ENCODE measurements at regions not wholly inside any gene's neighbourhood (a gene's known extent, or its start where the extent isn't known, plus 50 kb on each side); places are given as distances from the start of the nearest gene placed in this dataset.
A peak's percentile ranks its signal among the peaks of the same experiment; 100 is the strongest.

DNA sequence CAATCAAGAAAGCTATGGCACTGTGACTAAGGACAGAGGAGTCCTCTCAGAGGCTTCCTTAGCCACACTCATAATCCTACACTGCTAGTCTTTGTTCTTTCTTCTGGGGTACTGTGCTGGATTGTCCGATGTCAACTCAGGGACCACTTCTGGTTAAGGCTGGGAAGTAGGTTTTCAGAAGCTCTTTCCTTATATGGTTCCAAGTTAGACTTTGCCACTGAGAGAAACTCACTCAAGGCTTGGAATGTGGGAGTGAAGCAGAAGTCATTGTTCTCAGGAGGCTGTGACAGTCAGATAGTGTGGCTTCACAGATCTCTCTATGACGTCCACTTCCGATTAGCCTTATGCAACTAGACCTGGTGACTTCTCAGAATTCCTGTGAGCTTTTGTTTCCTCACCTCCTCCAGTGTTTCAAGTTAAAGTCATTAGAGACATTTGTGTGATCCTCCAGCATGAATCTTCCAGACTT lies 317.3 kb upstream of the F9 start:
- Histone ChIP-seq H2BK5ac (ENCODE audit: low read depth, low read length) (no peak overlapping the region), H4K8ac (ENCODE audit: extremely low read depth, insufficient read depth, low read length) (no peak overlapping the region), H2BK20ac (ENCODE audit: low read length) (no peak overlapping the region), H3K4me2 (ENCODE audit: insufficient read depth in 1 of 2, low read depth in 2 of 2, low read length in 2 of 2) (no peak overlapping the region), H3K9me3 (ENCODE audit: insufficient read depth in 2 of 2, low read depth in 1 of 2, low read length in 1 of 2) (no peaks in the 10 kb centered on the region), H3K9ac (replicated peaks in 1 of 4; ENCODE audit: extremely low read depth in 1 of 4, low read depth in 3 of 4, low read length in 3 of 4) (no peak overlapping the region), H4K20me1 (replicated peaks in 1 of 2; ENCODE audit: control insufficient read depth in 1 of 2, insufficient read depth in 2 of 2, low read length in 2 of 2) (no peaks in the 10 kb centered on the region), H3K27ac (ENCODE audit: low read depth, low read length) (no peak overlapping the region), H3K4me1 (replicated peaks in 1 of 4; ENCODE audit: control insufficient read depth in 3 of 4, insufficient read depth in 4 of 4, low read length in 3 of 4) (peaks cover 0 to 4% (median 2%) of the 10 kb centered on the region in 4 experiments; a peak in 4 of 7 replicates), H2BK15ac (ENCODE audit: low read length) (no peak overlapping the region), H3K4ac (replicated peaks; ENCODE audit: insufficient read length, low read depth, low read length) (no peak overlapping the region), H3K23me2 (ENCODE audit: low read depth, low read length) (no peaks in the 10 kb centered on the region), H3K4me3 (ENCODE audit: extremely low read depth in 1 of 4, insufficient read depth in 2 of 4, low read depth in 3 of 4, low read length in 4 of 4) (no peak overlapping the region), H4K91ac (replicated peaks; ENCODE audit: insufficient read length, low read length) (no peak overlapping the region), H2AK5ac (ENCODE audit: low read depth, low read length) (no peak overlapping the region), H3K79me1 (ENCODE audit: low read depth, low read length) (no peaks in the 10 kb centered on the region), H3K23ac (ENCODE audit: insufficient read length) (no peak overlapping the region), H3K56ac (replicated peaks; ENCODE audit: insufficient read length, low read depth, low read length) (no peak overlapping the region), H3K18ac (ENCODE audit: extremely low read depth, low read length) (no peak overlapping the region), H3K36me3 (ENCODE audit: control insufficient read depth in 2 of 4, insufficient read depth in 4 of 4, low read length in 3 of 4) (no peaks in the 10 kb centered on the region), H2BK120ac (replicated peaks; ENCODE audit: low read depth, low read length) (no peak overlapping the region), H4K5ac (ENCODE audit: insufficient read length, low read depth, low read length) (no peak overlapping the region), H2AFZ (ENCODE audit: low read length) (no peak overlapping the region), H3K14ac (ENCODE audit: insufficient read length) (no peak overlapping the region), H3K79me2 (ENCODE audit: control insufficient read depth in 1 of 2, insufficient read depth in 2 of 2, low read length in 2 of 2) (no peaks in the 10 kb centered on the region), H3K27me3 (replicated peaks in 1 of 4; ENCODE audit: control insufficient read depth in 3 of 4, extremely low read depth in 1 of 4, insufficient read depth in 3 of 4, low read length in 3 of 4) (peaks cover 0 to 4% (median 3%) of the 10 kb centered on the region in 4 experiments; a peak in 3 of 7 replicates), H2BK12ac (ENCODE audit: low read depth, low read length) (no peak overlapping the region)
- WGBS, 2 experiments (ENCODE audit: extremely low coverage in 1 of 2, insufficient coverage in 1 of 2, insufficient read length in 1 of 2, insufficient replicate concordance in 2 of 2, low coverage in 1 of 2, low lambda C conversion rate in 2 of 2, missing lambda C conversion rate in 1 of 2), result 86% methylated on average over 3 of the region's 3 CpGs; no CpG with 5 or more reads in 1 of the 2 experiments
- CTCF ChIA-PET (ENCODE audit: partially characterized antibody), result no interaction called here
- peak; percentile 65 for FAIRE-seq
- no peak for DNase-seq (ENCODE audit: low read depth in 1 of 2, low spot score in 2 of 2)
- POLR2A ChIA-PET (ENCODE audit: partially characterized antibody), result interaction anchor here (1.0 kb wide), 1 partner anchor 13 kb away, joined by 3 read pairs; no protein-coding TSS in a partner anchor
